Pancreas (tissue), 10 donors: ENCODE measurements at regions not wholly inside any gene's neighbourhood (a gene's known extent, or its start where the extent isn't known, plus 50 kb on each side); places are given as distances from the start of the nearest gene placed in this dataset.
"Not testable (repeated sequence)": the region's sequence is repeated elsewhere in the genome, so short reads cannot be mapped to it uniquely, and the experiment has no call there.

Experiments used
- ATAC-seq, 4 donors: fragments of 200-7000 bp; cut with Tn5 transposase; one replicate each; pipeline versions ENCODE4 v1.8.0 to v1.9.1; 2020; ENCODE audit warnings: mild to moderate bottlenecking in 4 of 4, moderate library complexity in 4 of 4
- DNase-seq, 6 donors: peaks; one replicate each; pipeline ENCODE4 v3.0.0-alpha.2; 2020
- FAIRE-seq: peaks from 2 replicates; lab custom pipeline; 2012; peaks lifted over from hg19 to GRCh38; lab: Jason Lieb, UNC
- H3K27ac ChIP-seq, 4 donors: fragments of 200-600 bp; sonication (generic); 1 replicate in 3 of 4; 2 replicates in 1 of 4; pipeline versions ENCODE4 v1.5.0 to v1.8.0; 2020
- H3K27me3 ChIP-seq, 4 donors: fragments of 200-600 bp; one replicate each; pipeline ENCODE4 v1.8.0; 2021
- H3K36me3 ChIP-seq, 3 donors: fragments of 200-600 bp; sonication (generic) in 1 of 3; one replicate each; pipeline versions ENCODE4 v1.5.0 to v1.8.0; 2020 to 2021
- H3K4me1 ChIP-seq, 3 donors: fragments of 200-600 bp; one replicate each; pipeline ENCODE4 v1.8.0; 2021
- H3K4me3 ChIP-seq, 4 donors: fragments of 200-600 bp; sonication (generic) in 2 of 4; one replicate each; pipeline versions ENCODE4 v1.5.0 to v1.8.0; 2020 to 2021
- H3K9me3 ChIP-seq, 4 donors: fragments of 200-600 bp; one replicate each; pipeline ENCODE4 v1.8.0; 2021
- CTCF ChIP-seq, 4 donors: fragments of 200-600 bp; sonication (generic) in 3 of 4; IDR thresholded peaks; one replicate each; pipeline versions ENCODE4 v1.5.0 to v1.8.0; 2021; ENCODE audit warnings: antibody characterized with exemption in 4 of 4
- WGBS, 2 donors: extraction: QIAGEN DNeasy Blood & Tissue Kit; methylation state at CpG; one replicate each; pipeline ENCODE4 v1.1.7; 2013; 5-methylcytosine and 5-hydroxymethylcytosine counted together
- intact Hi-C, 3 donors: fragments of 100-400 bp; cut with DNase I; formaldehyde crosslinking; loops; one replicate each; pipeline versions ENCODE4 v1.11.1 to v1.14.2; 2022
- donor health status: healthy with polysubstance abuse.
- donor health status: DM: no; HTN: no; CAD: no; lungs with moderate emphysema.
- donor health status: DM: no; HTN: no; CAD: no.
- donor health status: control.
- donor health status: control.
- donor health status: Bipolar disorder and iron deficiency.
- donor health status: DM: yes; HTN: yes; CAD: no.
- donor health status: DM: no; HTN: no; CAD: no.
- donor health status: DM: no; HTN: no; CAD: no.
- donor health status: DM: yes; HTN: yes; CAD: no.

DNA sequence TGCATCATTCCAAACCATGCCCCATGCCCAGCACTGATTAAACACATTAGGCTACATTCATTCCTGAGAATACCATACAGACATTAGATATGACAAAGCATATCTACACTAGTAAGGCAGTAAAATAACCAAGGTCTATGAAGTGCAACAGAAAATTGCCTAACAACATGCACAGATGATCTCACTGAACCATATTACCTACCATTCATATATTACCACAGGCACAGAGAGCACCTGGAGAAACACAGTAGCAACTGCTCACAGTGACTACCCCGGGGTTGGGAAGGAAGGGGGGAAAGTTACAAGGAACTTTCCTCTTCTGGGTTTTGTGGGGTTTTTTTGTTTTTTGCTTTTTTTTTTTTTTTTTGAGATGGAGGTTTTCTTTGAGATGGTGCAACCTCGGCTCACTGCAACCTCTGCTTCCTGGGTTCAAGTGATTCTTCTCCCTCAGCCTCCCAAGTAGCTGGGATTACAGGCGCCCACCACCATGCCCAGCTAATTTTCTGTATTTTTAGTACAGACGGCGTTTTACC is 669.6 kb downstream of the UQCRFS1 start:
- intact Hi-C loops = no loop called here
- Histone ChIP-seq H3K27ac (no peak overlapping the region), H3K27me3 (no peaks in the 10 kb centered on the region), H3K9me3 (peaks cover 0 to under 1% (median 0%) of the 10 kb centered on the region in 4 donors), H3K4me1 (no peaks in the 10 kb centered on the region), H3K4me3 (no peak overlapping the region), H3K36me3 (no peaks in the 10 kb centered on the region)
- FAIRE-seq = no peak
- no peak for DNase-seq
- 64 to 80% methylated on average over 5 of the region's 5 CpGs for WGBS, 2 donors
- no peak for ATAC-seq
- no peak for TF ChIP-seq CTCF (IDR thresholded peaks at IDR 0.05)

DNA sequence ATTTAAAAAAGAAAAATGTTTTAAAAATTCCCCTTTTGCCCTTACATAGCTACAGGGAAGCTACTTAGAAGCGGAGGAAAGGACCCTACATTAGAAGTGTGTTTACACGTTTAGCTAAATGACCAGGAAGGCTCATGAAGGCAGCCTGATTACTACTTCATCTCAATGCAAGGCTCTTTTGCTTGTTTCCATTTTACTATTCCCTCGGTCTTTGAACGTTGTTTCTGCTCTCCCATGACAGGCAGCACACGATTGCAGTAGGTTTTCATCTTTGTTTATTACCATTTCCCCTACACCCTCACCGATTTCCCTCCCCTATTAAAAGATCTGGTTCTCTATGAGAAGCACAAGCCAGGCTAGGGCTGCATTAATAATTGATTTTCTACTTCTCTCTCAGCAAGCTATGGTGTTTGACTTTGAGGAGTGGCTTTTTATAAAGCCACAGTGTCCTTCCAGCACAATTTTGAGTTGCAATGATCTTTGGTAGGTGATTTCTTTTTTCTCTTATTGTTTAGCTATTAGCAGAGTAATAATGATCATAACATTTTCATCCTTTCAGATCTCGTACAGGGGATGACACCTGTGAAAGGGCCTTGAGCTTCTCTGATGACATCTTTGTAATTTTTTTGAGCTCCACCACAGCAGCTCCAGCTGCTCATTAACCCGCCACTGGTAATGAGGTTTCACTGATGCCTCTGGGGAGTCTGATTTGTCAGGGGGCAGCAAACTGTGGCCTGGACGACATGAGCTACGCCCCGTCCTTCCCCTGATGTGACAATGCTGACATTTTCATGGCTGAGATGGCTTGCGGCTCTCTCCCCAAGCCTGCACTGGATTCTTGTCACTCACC is 670.3 kb downstream of the UQCRFS1 start:
- no peak overlapping the region for H3K27ac ChIP-seq
- no peak for FAIRE-seq
- no peak for TF ChIP-seq CTCF (IDR thresholded peaks at IDR 0.05)
- WGBS, 2 donors = 41 to 44% methylated on average over 12 of the region's 12 CpGs
- no peaks in the 10 kb centered on the region for H3K36me3 ChIP-seq
- no peaks in the 10 kb centered on the region for H3K4me1 ChIP-seq
- H3K27me3 ChIP-seq = no peaks in the 10 kb centered on the region
- intact Hi-C loops = no loop called here
- peaks cover 0 to 5% (median 0%) of the 10 kb centered on the region in 4 donors for H3K9me3 ChIP-seq
- ATAC-seq = no peak
- DNase-seq = no peak
- no peak overlapping the region for H3K4me3 ChIP-seq

DNA sequence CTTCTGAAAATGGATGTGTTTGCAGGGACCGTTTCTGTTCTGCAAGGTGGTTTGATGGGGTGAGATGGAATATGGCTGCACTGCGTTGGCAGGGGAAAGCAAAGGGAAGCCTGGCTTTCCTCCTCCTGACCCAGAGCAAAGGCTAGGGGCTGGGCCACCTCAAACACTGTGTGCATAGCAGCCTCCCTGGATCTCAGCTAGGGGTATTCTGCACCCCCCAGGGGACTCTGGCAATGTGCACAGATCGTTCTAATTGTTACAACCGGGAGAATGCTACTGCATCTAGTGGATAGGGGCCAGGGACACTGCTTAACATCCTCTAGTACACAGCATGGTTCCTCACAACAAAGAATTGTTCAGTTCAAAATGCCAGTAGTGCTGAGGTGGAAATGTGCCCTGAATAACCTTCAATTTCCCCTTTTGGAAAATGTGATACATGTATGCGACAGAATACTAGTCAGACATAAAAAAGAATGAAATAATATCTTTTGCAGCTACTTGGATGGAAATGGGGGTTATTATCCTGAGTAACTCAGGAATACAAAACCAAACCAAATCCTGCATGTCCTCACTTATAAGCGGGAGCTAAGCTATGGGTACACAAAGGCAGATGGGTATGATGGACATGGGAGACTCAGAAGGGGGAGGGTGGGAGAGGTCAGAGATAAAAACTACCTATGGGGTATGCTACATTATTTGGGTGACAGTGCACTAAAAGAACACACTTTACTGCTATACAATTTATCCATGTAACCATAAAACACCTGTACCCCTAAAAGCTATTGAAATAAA is 671.2 kb downstream of the UQCRFS1 start:
- TF ChIP-seq CTCF (IDR thresholded peaks at IDR 0.05) = no peak
- 63 to 80% methylated on average over 6 of the region's 6 CpGs for WGBS, 2 donors
- no peak overlapping the region for H3K27ac ChIP-seq
- ATAC-seq = no peak
- H3K4me1 ChIP-seq = no peaks in the 10 kb centered on the region
- H3K36me3 ChIP-seq = no peaks in the 10 kb centered on the region
- DNase-seq = no peak
- peaks cover 0 to 5% (median 0%) of the 10 kb centered on the region in 4 donors for H3K9me3 ChIP-seq
- no peak overlapping the region for H3K4me3 ChIP-seq
- H3K27me3 ChIP-seq = no peaks in the 10 kb centered on the region
- intact Hi-C loops = no loop called here
- no peak for FAIRE-seq

- Histone ChIP-seq H3K27me3 (no peaks in the 10 kb centered on the region), H3K36me3 (no peaks in the 10 kb centered on the region), H3K4me3 (no peak overlapping the region), H3K27ac (no peak overlapping the region), H3K4me1 (no peaks in the 10 kb centered on the region), H3K9me3 (peaks cover 0 to 5% (median 0%) of the 10 kb centered on the region in 4 donors)
- no peak for DNase-seq
- TF ChIP-seq CTCF (IDR thresholded peaks at IDR 0.05) = no peak
- FAIRE-seq = no peak
- ATAC-seq = no peak
- 61 to 83% methylated on average over 3 of the region's 3 CpGs for WGBS, 2 donors
- intact Hi-C loops = no loop called here
These were observed 671.9 kb downstream of the UQCRFS1 start for GRCh38 chr19:28541029-28541428.

- intact Hi-C loops, ATAC-seq, H3K4me3 ChIP-seq, DNase-seq, H3K36me3 ChIP-seq, H3K9me3 ChIP-seq, H3K4me1 ChIP-seq, H3K27me3 ChIP-seq, FAIRE-seq, H3K27ac ChIP-seq: not testable (repeated sequence)
- WGBS, 2 donors = 72 to 82% methylated on average over 6 of the region's 6 CpGs
These were observed 672.6 kb downstream of the UQCRFS1 start for GRCh38 chr19:28540385-28540784.
